OCI-M2 (cell line): ENCODE measurements at regions not wholly inside any gene's neighbourhood (a gene's known extent, or its start where the extent isn't known, plus 50 kb on each side); places are given as distances from the start of the nearest gene placed in this dataset.

Experiments used
- DNase-seq: peaks from one replicate; lab custom pipeline; 2025; ENCODE audit not compliant: unreplicated experiment; lab: John Stamatoyannopoulos, UW

DNA sequence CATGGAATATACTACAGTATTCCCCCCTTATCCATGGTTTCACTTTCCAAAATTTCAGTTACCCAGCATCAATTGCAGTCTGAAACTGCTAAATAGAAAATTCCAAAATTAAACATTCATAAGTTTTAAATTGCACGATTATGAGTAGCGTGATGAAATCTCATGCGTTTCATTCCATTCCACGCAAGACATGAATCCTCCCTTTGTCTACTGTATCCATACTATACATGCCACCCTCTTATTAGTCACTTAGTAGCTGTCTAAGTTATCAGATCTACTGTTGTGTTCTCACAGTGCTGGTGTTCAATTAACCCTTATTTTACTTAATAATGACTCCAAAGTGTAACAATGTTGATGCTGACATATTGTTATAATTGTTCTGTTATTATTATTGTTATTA, 261.2 kb upstream of the NDST4 start:
- DNase-seq: no peak

DNA sequence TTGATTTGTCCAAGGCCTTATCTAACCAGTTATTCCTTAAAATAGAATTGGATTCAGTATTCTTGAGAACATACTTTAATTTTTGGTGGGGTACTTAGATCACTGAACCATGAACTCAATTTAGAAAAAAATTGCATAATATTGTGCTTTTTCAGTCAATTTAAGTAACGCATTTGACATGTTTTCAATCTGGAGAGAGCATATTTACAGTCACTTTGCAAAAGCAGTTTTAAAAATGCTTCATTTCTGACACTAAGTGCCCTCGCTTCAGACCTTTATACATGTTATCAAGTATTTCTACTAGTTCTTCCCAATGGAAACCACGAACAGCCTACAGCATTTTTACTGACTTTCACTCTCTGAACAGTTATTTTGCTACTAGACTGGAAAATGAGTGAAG, 257.1 kb upstream of the NDST4 start:
- DNase-seq: no peak

DNA sequence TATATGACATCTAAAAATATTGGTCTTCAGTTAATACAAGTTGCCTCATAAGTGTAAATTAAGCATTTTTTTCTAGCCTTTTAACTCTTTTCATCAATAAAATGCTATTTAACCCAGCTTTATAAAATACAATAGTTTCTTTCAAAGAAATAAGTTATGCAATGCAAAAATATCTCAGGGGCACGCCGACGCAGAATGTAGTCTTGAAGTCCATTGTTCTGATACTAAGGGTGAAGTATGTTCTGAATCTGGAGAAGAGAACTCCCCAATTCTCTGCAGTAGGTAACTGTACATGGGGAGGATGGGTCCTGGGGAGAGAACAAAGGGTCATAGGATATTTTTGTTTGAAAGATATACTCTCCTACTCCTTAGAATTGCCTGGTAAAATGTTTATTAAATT, 256.6 kb upstream of the NDST4 start:
- DNase-seq: no peak

GRCh38 chr4:115366390-115366789, 253.0 kb upstream of the NDST4 start:
- no peak for DNase-seq

- DNase-seq: no peak
These were observed 251.8 kb upstream of the NDST4 start for GRCh38 chr4:115365185-115365584.

DNA sequence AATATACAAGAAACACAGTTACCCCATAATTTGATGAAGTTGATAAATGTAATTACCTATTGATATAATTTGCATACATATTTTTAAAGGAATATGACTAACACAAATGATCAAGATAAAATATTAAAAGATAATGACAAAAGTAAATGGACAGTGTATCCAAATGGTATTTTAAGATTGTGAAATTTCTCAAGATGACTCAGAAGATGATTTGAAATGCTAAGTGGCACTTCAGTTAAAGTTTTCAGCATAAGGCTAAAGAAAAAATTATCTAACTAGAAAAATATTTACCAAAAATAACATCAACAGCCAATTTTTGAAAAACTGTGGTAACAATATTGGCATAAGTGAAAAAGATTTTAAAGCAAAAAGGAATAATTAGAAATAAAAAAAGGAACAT, 248.4 kb upstream of the NDST4 start:
- no peak for DNase-seq

DNA sequence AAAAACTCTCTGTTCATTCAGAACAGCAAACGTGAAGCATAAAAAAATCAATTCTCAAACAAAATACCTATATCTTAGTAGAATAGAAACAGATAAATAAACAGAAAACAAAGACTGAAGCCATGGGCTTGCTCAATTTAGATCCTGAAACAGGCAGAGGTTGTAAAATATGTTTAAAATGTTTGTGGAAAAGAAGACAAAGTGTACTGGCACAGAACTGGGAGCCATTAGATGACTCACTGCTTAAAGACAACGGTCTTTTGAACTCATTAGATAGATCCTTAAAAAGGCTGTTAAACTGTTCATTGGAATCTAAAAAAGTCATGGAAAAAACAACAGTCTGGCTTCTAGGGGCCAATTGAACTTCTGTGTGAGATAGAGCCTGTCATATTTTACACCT, 247.0 kb upstream of the NDST4 start:
- no peak for DNase-seq

DNA sequence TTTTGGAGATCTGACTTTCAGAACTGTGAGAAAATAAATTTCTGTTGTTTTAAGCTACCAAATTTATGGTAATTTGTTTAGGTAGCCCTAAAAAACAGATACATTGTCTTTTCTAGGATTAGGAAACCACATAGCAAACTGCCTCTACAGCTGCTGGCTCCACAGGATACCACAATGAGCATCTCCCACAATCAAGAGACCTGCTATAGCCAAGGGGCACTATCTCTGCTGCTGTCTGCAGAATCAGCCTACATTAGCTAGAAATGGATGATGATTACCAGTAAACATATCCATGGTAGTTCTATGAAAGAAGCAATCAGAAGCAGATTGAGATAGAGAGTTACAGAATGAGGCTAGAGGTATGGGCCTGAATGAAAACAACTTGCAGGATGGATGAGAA, 244.4 kb upstream of the NDST4 start:
- no peak for DNase-seq

DNA sequence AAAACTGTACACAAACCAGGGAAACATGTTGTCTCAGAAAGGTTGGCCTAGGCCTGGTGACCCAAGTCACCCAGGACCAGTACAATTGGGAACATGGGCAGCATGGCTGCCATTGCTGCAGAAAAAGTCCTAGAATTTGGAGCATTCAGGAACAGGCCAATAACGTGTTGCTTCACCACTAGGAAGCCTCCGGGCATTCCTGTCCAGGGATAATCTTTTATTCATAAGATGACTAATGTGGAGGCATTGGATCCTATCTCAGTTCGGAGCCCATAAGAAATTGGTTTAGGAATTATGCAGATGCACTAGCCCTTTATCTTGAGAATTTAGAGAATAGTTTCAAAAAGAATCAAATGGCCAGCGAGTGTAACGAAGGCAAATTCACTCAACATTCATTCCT, 242.8 kb upstream of the NDST4 start:
- DNase-seq: no peak

GRCh38 chr4:115355329-115355728, 241.9 kb upstream of the NDST4 start:
- no peak for DNase-seq

DNA sequence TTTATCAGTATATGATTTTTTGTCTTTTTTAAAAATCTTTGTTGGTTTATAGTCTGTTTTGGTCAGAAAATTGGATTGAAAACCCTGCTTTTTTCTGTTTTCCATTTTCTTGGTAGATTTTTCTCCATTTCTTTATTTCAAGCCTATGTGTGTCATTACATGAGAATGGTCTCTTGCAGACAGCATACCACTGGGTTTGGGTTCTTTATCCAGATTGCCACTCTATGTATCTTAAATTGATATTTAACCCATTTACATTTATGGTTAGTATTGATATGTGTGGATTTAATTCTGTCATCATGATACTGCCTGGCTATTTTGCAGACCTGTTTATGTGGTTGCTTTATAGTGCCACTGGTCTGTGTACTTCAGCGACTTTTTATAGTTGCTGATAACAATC, 239.9 kb upstream of the NDST4 start:
- DNase-seq: no peak

GRCh38 chr4:115343171-115343570, 229.8 kb upstream of the NDST4 start:
- DNase-seq: no peak

DNA sequence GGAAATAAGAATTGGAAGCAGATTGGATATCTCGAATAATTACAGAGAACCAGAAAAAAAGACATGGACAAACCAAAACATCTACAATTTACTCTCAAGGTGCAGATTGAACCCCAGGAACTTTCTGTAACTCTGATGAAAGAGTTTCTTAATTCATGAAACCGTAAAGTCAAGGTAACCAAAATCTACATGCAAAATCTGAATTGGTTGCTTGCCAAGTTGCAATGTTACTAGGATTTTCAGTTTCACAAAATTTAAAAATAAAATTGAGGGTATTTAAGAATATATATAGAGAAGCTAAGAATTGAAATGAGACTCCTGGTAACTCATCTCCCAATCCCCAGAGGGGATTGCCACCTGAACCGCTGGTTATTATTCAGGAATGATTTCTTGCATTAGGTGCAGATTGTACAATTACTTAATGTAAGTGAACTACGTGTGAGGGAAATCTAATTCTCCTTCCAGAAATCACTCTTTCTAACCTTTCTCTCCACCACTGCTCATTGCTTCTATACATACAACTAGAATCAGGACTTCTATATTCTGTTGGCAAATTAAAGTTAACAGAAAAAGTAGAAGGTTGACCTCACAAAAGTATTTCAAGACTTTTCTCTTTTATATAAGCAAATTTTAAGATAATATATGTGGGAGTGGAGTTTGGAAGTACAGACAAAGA, 221.5 kb upstream of the NDST4 start:
- no peak for DNase-seq

- DNase-seq: no peak
These were observed 218.7 kb upstream of the NDST4 start for GRCh38 chr4:115332078-115332477.

DNA sequence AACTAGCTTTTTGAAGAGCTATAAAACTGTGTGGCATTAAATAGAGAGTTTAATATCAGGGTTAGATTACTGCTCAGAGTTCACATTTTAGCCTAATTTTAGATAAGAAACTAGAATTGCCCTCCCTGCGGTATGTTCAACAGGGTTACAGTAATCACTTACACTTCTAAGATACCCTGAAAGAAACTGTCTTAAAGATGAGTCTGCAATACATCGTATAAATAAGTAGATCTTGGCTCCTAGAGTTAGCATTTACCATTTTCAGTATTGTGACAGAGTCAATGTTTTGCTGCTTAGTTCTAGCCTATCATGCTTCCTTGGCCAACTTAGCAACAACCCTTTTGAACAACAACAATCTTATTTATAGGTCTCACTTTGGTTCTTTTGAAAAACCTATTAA, 217.8 kb upstream of the NDST4 start:
- DNase-seq: no peak

DNA sequence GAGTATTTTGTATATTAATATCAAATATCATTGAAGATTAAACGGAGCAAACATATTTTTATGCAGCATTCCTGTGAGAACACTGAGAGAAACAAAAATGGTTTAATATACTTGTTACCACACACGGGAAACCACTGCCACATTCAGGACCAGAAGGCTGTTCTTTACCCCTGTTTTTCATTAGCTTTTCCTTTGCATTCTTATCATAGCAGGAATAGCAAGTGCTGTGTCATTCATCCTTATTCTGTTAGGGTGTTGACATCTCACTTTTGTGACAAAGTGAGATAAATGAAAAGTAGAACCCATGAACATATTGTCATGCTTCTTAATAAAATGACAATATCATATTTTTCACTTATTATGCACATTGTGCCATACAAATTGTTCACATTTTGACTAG, 212.4 kb upstream of the NDST4 start:
- DNase-seq: no peak

DNA sequence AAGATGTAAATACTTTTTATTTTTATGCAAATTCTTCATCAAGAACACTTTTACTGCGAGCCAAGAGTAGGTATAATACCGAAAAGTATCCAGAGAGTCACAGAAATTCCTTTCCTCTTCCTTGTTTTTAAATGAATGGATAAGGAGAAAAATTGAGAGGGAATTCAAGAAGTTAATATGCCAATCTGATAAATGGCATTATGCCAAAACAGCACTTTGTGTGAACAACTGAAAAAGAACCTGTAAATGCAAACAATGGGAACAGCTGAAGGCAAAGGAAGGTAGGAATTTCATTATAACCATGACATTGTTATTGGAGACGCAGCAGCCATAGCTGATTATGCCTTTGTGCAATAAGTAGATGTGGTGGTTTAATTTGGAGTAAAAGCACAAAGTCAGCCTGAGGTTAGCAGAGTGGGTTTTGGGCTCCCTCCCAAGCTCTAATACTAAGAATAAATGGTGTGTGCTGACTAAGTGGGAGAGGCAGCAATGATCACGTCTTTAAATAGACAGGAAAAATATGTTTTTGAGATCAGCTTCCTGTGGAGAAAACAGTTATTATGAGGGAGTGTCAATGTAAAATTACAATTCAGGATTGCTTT, 209.8 kb upstream of the NDST4 start:
- DNase-seq: no peak

GRCh38 chr4:115315182-115315581, 201.8 kb upstream of the NDST4 start:
- no peak for DNase-seq

DNA sequence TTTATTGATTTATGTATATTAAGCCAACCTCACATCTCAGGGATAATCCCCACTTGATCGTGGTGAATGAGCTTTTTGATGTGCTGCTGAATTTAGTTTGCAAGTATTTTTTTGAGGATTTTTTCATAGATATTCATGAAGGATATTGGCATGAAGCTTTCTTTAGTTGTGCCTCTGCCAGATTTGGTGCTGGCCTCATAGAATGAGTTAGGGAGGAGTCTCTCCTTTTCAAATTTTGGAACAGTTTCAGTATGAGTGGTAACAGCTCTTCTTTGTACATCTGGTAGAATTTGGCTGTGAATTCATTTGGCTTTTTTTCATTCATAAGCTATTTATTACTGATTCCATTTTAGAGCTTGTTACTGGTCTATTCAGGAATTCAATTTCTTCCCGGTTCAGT, 197.2 kb upstream of the NDST4 start:
- DNase-seq: no peak

DNA sequence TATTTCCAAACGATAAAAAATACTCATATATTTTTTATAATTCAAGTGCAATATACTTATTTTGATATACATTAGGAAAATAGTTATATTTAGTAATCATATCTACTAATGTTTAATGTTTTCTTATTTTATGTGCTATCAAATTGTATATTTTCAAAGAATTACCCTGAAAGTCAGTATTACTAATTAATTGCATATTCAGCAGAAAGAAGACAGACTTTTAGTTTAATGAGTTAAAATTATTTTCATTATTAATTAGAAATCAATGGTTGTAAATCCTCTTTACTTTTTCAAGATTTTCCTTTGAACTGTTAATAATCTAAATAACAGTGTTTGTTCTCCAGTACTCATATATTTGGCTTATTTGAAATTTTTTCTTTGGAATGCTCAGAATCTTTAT, 181.3 kb upstream of the NDST4 start:
- DNase-seq: no peak

DNA sequence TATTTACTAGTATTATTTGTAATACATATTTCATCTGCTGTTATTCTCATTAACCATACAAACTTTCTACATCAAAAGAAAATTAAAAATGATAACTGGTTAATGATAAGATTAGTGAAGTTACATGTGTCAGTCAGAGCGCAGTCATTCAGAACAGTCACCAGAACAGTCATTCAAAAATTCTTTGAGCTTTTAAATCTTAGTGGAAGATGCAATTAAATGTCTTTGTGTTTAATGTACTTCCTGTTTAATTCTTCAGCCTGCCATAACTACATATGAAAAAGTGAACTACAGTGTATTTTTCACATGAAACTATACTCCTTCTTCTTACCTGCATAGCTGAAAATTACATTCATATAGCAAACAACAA, 179.7 kb upstream of the NDST4 start:
- no peak for DNase-seq

- DNase-seq: no peak
These were observed 179.1 kb upstream of the NDST4 start for GRCh38 chr4:115292320-115293092.

GRCh38 chr4:115287426-115287825, 174.0 kb upstream of the NDST4 start:
- DNase-seq: no peak
